ENCODE measurements at regions not wholly inside any gene's neighbourhood (a gene's known extent, or its start where the extent isn't known, plus 50 kb on each side); places are given as distances from the start of the nearest gene placed in this dataset.
"Not testable (repeated sequence)": the region's sequence is repeated elsewhere in the genome, so short reads cannot be mapped to it uniquely, and the experiment has no call there.

DNA sequence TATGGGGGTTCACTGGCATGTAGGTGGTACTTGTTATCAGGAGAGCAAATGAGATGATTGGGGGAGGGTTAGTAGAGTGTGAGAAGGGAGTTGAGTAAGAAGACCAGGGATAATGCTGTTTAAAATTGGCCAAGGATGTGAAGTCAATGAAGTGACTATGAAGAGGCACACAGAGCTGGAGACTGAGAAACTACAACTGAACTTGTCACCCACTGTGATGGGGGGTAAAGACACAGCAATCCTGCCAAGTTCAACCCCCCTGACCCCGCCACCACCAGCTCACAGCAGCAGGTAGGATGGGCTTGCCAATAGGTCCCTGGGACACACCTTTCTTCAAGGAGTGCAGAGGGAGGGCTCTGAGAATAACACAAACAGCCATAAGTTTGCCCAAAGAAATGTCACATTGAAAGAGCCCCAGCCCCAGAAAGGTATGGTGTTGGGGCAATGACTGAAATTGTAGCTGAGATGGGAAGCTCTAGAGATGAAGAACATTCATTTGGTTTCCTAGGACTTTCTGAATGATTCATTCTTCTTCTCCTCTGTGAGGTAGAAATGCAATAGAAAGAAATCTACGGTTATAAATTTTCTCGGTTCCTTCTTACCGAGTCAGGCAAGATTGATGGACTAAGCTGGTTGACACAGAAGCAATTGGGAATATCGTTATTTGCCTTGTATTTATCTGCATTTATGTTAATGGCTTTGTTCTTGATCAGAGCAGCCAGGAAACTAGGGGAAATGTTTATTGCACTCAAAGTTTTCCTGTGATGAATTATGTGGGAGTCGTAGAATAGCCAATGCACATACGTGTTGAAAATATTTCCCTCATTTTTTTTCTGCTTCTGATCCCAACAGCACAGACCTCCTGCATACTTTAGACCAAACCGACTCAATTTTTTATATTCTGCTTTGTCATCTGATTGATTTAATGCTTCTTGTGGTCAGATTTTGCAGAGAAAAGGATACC is 595.2 kb upstream of the CDH11 start:
- DNase-seq: no peak

DNA sequence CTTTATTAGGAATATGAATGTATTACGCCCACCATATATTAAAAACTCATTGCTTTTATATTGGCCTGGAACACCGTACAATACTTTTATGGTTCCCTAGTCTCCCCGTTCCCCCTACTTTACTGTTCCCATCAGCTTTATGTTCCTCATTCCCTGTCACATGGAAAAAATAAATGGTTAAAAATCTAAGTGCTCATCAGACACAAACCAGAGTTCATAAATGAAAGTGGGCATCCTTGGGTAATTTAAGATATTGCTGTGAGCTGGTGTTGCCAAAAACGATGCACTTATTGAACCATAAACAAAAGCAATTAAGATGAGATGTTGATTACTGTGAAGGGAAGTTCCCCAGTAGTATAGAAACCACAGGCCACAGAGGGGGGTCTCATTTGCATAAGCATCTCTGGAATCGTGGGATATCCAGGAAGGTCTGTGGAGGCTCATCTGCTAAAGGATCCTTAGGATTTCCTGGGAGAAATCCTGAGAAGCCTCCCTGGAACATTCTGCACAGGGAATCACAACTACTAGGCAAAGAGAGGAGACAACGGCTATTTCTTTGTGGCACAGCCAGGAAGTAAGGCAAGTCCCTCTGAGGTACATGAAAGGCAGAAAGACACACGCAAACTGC is 591.4 kb upstream of the CDH11 start:
- DNase-seq: no peak

DNA sequence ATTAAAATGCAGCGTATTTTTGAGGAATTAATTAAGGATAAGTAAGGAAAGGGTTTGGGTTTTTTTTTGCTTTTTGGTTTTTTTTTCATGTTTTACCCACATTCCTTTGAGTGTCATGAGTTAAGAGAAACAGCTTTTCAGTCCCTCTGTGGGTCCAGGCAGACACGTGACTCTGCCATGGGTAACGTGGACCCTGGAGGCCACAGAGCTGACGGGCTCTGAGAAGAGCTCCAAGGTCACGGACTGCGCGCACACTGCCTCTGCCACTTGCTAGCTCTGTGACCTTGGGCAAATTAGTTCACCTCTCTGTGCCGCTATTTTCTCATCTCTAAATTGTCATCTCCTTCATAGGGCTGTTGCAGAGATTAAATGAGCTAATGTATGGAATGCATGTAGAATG is 588.2 kb upstream of the CDH11 start:
- DNase-seq: no peak

DNA sequence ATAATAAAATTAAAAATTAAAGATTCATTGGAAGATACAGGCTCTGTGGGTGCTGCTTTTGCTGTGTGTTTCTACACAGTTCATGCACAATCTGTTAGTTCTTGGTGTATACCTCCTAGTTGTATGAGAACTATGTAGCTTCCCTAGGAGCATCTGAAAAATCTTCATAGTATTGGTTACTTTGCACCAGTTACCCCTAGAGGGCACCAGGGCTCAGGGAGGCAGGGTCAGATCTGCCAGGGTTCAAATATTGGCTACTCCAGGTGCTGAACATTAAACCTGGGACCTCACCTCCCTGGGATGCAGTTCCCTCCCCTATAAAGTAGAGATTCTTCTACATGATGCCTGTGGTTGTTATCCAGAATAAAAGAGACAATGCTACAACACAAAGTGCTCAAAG is 583.0 kb upstream of the CDH11 start:
- DNase-seq: no peak

DNA sequence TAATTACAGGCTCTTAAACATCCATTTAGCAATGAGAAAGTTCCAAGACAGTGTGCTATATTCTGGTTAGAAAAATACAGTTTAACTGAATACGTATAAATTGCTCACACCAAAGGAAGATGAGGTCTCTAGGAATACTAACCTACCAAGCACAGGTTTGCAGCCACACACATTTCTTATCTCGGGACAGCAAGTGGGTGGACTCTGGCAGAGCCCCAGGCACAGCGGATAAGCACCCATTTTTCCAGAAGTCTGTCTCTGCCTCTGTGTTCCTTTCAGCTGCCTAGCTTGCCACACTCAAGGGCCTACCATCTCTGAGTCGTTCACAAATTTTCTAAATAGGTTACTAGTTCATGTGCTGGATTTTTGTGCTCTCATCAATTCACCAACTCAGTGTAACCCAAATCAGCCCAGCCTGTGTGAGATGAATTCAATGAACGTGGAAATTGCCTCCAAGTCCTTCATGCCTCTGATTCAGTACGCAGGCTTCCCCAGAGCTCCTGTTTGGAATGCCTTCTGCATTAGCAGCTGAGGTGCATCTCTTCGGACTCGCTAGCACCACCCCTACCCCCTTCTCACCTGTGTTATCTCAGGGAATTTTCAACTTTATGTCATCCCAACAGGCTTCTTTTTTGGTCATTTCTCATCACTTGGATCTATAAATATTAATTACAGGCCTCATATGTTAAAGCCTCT is 581.0 kb upstream of the CDH11 start:
- DNase-seq: no peak

DNA sequence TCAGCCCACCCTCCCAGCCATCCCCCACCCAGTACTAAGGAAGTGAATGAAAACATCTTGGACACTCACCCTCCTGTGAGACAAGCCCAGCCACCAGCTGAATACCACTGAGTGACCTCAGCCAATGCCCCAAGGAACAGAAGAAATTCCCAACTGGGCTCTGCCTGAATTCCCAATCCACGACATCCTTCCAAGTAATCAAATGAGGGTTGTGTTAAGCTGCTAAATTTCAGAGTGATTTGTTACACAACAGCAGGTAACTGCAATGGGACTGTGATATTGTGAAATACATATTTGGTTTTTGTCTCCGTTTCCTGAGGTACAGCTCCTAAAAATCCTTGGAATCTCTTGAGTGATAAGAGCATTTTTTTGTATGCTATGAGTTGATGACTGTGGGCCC is 578.7 kb upstream of the CDH11 start:
- DNase-seq: no peak

DNA sequence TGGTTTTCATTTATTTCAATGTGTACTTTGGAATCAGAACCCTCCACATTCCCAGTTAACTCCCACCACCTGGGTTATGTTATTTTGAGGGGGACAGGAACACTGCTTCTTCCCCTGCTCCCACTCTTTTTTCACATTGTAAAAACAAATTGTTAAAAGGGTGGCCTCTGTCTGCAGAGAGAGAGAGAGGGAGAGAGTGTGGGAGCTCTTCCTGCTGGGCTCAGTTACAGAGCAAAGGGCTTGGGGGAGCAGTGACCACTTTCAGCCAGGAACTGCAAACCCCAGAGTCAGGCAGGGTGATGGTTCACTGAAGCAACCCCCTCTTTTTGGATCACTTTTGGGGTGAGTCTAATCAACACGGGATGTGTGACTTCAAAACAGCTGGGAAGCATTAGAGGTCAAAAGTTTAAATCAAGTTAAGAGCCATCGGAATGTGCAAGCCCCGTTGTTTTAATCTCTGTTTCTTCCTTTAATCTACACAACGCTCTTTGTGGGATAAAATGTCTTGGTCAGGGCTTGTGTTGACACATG is 577.0 kb upstream of the CDH11 start:
- peak; percentile 45 for DNase-seq

DNA sequence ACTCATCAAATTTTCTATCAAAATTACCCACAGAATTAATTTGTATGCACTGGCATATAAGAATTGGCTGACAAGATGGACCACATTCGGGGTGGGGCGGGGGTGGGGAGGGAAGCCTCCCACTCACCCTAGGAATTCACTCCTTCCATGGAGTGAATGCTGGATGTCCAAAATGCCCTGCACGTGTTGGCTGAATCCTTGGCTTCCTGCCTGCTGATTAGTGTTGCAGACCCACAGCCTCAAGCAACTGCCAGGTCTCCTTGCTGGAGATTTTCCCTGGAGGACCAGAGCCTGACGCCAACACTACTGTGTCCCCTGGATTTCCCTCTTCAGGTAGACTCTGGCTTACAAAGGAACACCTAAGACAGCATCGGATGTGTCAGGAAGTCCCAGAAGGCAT is 575.7 kb upstream of the CDH11 start:
- no peak for DNase-seq

DNA sequence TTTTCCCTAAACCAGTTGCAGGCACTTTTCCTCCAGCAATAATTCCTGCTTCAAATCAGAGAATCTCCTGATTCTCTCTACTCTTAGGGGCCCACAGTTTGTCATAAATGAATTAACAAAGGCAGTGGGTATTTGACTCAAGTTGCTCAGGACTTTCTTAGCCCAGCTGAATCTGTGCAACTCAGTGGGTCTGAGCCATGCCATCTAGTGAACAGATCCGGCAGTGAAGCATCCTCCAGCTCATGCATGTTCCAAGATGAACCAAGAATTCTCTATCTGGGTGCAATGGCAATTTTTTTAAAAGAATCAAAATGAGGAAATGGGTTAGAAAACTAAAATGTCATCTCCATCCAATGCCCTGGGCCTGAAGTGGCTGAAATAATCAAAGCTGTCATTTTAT is 575.2 kb upstream of the CDH11 start:
- DNase-seq: no peak

DNA sequence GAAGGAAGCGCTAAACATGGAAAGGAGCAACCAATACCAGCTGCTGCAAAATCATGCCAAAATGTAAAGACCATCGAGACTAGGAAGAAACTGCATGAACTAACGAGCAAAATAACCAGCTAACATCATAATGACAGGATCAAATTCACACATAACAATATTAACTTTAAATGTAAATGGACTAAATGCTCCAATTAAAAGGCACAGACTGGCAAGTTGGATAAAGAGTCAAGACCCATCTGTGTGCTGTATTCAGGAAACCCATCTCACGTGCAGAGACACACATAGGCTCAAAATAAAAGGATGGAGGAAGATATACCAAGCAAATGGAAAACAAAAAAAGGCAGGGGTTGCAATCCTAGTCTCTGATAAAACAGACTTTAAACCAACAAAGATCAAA is 570.0 kb upstream of the CDH11 start:
- not testable (repeated sequence) for DNase-seq

DNA sequence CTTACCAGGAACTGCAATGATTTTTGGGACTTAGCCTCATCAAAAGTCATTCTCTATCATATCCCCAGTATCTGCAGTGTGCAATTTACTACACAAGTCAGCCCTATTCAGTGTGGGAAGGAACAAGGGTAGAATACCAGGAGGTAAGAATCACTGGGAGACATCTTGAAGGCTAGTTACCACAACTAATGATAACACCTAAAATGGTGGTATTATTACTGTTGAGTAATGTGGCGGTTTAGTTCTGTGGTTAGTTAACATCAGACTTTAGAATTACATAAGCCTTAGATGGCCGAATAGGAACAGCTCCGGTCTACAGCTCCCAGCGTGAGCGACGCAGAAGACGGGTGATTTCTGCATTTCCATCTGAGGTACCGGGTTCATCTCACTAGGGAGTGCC is 567.9 kb upstream of the CDH11 start:
- no peak for DNase-seq

DNA sequence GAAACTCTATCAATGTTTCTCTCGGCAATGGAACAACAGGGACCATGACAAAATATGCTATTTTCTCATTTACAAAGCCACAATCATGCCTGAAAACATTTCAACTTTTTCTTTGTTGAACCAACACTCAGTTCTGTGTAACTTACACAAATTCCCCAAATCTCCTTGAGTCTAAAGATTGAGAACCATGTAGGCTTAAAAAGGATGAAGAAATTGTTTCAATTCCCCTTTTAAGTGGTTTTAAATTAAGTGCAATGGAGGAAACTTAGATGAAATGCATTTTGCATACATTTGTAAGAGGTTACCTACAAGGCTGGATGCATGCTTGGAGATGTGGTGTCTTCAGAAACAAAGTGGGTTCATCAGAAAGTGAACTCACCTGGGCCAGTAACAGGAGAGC is 566.4 kb upstream of the CDH11 start:
- DNase-seq: no peak

DNA sequence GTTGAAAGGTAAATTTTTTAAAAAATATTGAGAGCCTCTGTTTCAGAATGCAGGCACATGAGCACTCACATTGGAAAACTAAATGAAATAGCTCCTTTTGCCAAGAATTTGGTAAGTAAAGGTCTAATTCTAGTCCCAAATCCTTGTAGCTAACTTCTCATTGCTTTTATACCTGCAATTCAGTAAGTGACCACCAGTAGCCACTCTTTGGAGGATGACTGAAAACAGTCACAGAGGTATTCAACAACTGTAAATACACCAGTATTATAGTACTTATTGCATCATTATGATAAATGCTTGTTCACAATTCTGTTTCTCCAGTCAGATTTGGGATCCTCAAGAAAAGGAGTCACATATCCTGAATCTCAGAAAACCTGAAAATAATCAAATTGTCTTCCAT is 562.4 kb upstream of the CDH11 start:
- no peak for DNase-seq

DNA sequence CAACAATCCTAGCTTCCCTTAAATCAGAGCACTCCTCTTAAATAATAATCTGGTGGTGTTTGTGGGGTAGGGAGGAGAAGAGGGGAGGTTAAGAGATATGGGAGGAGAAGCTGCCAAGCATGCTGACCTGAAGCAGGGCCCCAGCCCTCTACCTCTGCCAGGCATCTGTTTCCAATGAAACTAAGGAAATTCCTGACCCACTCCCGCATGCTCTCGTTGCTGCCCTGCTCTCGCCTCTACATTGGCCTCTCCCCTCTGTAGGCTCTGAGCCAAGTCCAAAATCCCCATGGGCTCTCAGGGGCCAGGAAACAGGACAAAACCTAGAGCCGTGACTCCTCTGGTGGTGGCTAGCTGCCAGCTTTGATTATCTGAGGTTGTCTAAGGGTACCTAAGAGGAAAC is 559.5 kb upstream of the CDH11 start:
- DNase-seq: no peak

DNA sequence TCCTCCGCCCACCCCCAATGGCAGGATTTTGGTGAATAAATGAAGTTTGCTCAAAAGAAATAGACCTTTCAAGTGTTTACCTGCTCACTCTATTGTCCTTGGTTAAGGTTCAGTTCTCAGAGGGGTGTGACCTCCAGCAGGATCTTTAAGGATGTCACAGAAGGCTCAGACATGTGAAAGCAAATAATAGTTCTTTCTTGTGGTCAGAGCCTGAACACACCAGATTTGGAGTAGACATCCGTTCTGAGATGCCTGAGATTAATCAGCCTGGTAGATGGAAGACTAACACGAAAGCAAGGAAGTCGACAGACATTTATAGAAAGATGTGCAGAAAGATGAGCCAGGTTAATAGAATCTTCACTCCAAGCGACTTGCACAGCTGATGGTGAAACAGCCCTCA is 557.9 kb upstream of the CDH11 start:
- no peak for DNase-seq

DNA sequence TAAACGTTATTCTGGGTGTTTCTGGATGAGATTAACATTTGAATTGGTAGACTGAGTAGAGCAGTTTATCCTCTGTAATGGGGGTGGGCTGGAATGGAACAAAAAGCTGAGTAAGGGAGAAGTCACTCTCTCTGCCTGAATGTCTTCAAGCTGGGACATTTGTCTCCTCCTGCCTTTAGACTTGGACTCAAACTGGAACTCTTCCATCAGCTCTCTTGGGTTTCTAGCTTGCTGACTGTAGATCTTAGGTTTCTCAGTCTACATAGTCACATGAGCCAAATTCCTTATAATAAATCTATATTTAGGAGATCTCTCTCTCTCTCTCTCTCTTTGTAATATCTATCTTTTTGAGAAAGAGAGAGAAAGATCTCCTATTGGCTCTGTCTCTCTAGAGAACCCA is 553.3 kb upstream of the CDH11 start:
- DNase-seq: no peak

DNA sequence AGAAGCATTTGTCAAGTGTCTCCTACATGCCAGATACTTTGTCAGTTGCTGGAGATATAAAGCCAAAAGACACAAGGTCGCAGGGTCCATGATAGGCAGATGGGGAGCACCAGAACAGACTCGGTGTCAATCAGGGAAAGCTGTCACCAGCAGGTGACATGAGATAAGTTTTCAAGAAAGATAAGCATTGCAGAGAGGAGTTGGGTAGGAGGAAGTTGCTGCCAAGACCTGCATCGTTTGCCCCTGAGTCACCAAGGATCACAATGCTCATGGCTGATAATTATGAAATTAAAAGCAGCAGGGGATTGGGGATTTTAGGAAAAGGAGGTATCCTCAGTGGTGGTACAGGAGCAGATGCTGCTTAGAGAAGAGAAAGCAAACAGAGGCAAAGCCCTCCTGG is 551.1 kb upstream of the CDH11 start:
- no peak for DNase-seq

DNA sequence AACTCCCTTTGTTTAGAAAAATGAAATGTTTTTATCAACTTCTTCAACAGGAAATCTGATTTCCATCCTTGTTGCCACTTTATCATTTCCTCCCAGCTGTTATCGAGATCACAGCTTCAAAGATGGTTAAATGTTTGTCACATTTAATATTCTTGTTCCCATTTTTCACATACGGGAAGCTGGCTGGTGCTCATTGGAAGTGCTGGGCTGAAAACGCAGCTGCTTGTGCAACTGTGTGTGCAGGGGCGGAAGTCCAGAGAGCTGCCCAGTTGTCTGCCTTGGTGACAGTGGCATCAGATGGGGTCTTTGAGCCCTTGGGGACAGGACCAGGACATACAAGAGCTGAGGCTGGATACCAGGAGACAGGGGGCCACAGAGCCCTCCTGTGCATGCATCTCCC is 549.2 kb upstream of the CDH11 start:
- DNase-seq: no peak

DNA sequence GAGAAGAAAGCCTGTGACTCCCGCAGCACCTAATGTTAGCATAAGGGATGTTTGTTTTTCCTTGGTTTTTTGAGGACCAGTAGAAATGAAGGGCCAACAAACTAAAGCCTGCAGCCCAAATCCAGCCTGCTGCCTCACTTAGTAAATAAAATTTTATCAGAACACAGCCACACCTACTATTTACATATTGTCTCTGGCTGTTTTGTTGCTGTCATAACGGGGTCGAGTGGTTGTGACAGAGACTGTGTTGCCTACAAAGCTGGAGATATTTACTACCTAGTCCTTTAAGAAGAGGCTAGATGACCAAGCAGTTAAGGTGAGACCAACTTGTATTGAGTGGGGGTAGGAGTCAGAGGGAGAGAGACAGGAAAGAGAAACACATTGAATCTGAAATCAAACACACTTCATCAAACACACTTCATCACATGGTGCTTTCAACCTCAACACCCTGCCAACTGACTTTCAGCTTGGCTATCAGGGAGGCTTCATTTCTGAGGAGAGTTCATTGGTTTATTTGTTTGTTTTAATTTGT is 546.3 kb upstream of the CDH11 start:
- no peak for DNase-seq

DNA sequence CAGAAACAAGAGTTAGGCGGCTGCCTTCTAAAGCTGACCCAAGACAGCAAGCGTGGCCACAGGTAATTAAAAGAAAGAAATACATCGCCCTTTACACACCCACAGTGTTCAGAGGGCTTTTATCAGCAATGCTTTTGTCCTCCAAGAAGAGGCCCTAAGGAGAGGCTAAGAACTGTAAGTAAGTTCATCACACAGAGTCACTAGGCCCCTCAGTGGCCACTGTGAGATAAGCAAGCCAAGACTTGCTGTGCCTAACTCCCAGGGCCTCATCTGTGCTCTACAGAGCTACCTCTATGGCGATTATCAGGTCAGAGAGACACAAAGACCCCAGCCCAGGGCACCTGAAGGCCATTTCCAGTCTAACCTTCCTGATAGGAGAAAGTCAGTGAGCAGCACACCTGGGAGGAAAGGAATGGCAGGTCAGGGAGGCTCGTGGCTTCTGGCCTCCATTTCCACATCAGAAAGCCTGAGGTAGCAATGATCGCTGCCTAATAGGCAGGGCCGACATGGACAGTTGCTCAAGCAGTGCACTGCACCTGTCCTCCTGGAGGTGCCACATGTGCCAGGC is 545.2 kb upstream of the CDH11 start:
- DNase-seq: no peak

DNA sequence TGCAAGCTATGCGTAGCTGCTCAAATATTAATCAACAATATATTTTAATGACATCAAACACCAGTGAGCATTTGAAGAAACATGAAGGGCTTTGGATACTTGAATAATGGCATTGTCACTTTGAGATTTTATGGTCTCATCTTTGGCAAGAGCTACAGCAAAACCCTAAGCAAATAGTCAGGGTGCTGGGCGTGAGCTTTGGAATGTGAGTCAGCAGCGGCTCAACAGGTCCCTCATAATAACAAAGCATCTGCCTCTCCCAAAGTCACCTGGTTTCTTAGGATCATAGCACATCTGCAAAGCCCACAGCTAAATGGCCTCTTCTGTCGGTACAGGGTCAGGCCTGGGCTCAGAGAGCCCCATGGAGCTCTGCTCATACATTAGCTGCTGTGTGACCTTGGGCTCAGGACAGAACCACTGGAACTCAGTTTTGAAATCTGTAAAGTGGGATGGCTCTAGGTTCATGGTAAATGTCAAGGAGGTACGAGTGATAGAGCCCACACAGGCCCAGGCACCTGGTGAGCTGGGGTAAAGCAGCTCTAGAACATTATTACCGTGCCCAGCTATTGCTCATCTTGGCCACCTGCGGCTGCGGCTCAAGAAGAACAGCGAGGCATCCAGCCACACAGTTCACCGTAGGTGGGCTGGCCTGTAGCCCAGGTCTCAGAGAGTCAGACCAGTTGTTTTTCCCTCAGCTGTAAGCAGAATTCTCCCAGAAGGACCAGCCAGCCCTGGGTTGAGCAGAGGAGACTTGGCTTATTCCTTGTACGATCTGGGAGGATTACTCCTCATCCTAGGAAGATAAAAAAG is 544.5 kb upstream of the CDH11 start:
- DNase-seq: no peak

DNA sequence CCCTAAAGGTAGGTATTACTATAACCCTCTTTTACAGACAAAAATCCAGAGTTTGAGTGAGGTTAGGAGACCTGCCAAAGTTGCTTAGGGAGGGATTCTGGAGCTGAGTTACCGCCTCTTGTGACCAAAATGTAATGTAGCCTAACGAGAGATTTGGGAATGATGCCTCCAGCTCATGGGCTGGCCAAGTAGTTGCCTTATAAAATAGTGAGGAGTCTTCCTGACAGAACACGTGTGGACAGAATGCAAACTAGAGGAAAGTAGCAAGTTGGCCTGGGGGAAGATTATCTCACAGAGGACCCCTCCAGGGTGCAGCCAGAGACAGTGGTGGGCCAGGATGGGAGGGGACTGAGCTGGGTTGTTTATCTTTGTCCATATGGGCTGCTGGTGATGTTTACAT is 543.7 kb upstream of the CDH11 start:
- no peak for DNase-seq
